GM12801 (cell line): ENCODE measurements at regions not wholly inside any gene's neighbourhood (a gene's known extent, or its start where the extent isn't known, plus 50 kb on each side); places are given as distances from the start of the nearest gene placed in this dataset.

ENCODE experiments used
- TF ChIP-seq, protein P1 (sequence below): IDR thresholded peaks from one replicate; pipeline ENCODE4 v1.5.1; 2011; ENCODE audit warnings: control low read depth; ENCODE audit not compliant: insufficient read length; ENCODE audit errors: extremely low read depth

DNA sequence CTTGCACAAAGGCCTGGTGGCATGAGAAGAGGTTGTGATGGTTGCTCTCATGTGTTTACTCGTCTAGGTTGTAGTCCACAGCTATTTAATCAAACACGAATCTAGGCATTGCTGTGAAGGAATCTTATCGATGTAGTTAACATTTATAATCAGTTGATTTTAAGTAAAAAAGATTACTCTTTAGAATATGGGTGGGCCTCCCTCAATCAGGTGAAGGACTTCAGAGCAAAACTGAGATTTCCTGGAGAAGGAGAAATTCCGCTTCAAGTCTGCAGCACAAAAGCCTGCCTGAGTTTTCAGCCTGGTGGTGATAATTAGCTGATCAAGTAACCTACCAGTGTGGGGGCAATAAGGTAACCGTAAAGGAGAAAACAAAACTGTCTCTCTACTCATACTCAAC, 523.6 kb downstream of the GRIN2A start:
- TF ChIP-seq, protein P1, sequence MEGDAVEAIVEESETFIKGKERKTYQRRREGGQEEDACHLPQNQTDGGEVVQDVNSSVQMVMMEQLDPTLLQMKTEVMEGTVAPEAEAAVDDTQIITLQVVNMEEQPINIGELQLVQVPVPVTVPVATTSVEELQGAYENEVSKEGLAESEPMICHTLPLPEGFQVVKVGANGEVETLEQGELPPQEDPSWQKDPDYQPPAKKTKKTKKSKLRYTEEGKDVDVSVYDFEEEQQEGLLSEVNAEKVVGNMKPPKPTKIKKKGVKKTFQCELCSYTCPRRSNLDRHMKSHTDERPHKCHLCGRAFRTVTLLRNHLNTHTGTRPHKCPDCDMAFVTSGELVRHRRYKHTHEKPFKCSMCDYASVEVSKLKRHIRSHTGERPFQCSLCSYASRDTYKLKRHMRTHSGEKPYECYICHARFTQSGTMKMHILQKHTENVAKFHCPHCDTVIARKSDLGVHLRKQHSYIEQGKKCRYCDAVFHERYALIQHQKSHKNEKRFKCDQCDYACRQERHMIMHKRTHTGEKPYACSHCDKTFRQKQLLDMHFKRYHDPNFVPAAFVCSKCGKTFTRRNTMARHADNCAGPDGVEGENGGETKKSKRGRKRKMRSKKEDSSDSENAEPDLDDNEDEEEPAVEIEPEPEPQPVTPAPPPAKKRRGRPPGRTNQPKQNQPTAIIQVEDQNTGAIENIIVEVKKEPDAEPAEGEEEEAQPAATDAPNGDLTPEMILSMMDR: no peak

DNA sequence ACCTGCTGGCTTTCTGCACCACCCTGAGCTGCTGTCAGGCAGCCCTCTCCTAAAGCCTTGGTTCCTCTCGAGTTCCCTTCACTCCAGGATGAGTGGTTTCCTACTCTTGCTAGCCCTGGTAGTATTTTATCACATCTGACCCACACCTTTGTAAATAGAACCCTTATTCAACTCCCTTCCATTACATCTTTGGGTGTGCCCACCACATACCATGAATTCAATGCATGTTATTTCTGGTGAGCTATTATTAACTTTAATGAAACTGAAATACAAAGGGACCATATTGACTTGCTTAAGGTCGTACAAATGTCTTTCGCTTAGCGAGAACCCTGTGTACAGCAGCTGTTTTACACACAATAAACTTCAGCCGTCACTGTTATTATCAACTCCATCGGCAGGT, 521.3 kb downstream of the GRIN2A start:
- TF ChIP-seq, protein P1: no peak

DNA sequence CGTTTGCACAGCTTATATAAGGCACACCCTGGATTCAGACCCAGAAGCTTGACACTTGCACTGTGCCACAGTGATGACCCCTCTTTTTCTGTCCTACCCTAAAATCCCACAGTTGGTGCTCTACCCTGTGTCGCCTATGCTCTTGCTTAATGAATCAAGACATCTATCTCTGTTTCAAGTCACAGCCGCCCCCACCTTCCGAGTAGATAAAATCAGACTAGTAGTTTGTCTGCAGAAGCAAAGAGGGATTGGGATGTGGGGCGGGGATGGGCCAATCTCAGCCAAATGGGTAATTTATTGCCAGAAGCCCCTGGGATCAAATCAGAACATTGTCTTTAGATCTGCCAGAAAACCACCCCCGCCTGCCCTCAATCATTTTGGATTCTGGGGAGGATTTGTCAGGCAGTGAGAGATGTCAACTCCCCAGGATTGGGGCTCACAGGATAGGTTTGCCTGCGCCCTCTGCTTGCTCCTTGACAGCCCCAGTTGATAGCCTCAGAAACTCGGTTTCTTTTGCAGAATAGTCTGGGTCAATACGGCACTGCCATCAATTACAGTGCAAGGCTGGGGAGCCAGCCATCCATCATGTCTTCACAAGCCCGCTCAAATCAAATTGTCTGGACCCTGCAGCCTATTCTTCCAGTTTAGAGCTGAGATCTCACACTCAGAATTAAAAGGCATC, 520.8 kb downstream of the GRIN2A start:
- TF ChIP-seq, protein P1: no peak

DNA sequence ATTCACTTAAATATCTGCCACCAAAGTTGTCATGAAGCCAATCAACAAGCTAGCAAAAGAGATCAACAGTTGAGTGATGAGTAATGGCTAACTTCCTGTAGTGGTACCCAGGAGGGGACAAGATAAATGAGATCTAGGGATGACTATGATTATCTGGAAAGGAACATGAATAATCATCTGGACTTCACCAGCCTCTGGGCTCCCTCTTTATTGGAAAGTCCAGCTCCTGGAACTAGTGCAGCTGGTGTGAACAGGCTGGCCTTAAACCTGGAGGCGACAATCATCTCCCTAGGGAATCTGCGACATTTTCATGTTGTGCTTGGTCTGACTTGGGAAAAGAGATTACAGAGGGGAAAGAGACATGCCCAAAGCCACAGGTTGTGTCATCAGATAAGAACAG, 518.6 kb downstream of the GRIN2A start:
- TF ChIP-seq, protein P1: no peak

DNA sequence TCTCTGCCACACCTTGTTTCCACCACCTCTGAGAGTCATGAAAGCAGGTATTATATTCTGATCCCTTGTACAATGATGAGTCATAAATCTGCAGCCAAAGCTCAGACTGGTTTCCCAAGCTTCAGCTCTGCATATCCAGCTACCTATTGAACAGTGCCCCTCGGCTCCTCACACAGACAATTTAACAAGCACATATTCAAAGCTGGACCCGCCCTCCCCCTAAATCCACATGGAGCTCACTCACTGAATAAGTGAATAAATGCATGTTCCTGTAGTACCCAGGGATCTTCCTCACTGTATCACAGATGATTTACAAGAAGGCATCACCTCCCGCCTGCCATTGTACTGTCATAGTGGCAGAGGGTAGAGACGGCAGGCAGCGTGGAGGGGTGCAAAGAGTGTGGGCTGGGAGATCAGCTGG, 516.4 kb downstream of the GRIN2A start:
- TF ChIP-seq, protein P1: no peak

DNA sequence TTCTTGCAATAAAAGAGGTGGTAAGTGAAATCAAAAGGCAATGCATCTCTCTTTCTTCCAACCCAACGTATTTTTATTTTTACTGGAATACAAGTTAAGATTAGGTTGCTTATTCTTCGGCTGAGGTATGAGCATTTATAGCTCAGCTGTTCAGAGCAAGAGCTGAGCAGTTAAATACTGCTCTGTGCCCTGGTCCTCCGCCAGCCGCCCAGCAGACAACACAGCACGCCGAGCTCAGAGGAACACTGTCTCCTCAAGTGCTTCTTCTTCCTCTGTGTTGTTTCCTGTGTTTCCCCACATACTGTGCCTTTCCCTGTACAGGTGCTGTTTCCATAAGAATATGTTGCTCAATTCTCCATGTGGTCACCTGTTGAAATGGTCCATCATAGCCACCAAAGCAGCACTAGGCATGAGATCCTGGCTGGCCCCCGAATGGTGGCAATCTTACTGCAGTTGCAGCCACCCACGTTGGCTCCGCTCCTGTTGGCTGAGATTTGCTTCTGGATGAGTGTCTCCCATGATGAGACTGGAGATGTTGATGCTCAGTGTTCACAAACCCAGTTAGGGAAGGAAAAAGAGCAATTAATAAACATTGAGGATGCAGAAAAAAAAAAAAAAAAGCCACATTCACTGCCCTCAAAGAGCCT, 515.3 kb downstream of the GRIN2A start:
- TF ChIP-seq, protein P1: no peak

DNA sequence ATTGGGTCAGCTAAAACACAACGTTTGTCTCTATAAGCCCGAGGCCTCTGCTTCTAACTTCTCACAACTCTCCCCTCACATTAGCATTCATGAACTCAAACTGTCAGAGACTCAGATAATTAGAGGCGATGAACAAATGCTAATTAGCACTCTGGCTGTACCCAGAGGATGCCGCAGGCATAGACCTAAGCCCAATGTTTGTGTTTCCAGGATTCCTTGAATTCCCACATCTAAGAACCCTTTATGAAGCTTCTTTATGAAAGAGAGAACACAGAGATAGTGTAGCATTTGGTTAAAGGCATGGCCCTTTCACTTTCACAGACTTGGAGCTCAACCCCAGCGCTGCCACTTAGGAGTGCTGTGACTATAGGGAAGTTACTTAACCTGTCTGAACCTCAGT, 512.2 kb downstream of the GRIN2A start:
- TF ChIP-seq, protein P1: no peak

DNA sequence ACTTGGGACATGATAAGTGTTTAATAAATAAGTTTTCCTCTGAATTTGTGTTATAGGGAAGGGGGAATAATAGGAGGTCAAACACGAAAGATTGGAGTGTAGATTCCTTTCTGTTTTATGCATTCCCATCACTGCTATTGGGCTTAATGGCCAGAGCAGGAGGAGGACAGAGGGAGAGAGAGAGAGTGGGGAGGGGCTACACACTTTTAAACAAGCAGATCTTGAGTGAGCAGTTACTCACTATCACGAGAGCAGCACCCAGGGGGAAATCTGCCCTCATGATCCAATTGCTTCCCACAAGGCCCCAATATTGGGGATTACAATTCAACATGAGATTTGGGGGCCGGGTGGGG, 505.0 kb downstream of the GRIN2A start:
- TF ChIP-seq, protein P1: no peak
